Natural killer cell (primary cell): ENCODE measurements at regions not wholly inside any gene's neighbourhood (a gene's known extent, or its start where the extent isn't known, plus 50 kb on each side); places are given as distances from the start of the nearest gene placed in this dataset.

ENCODE experiments used
- ATAC-seq, 3 donors: fragments of 150-1000 bp in 2 of 3; fragments of 200-7000 bp in 1 of 3; cut with Tn5 transposase; 1 replicate in 1 of 3; 2 replicates in 2 of 3; pipeline ENCODE4 v1.10.0; 2021; ENCODE audit warnings: mild to moderate bottlenecking in 2 of 3, moderate library complexity in 2 of 3
- DNase-seq, 2 donors: peaks; one replicate each; pipeline versions ENCODE4 v3.0.0 to v3.0.0-alpha.2; 2013 to 2021; ENCODE audit warnings: mixed read lengths in 1 of 2
- H3K27ac ChIP-seq: one replicate; pipeline ENCODE4 v1.5.1; 2013; ENCODE audit warnings: mild to moderate bottlenecking, low read length
- H3K27me3 ChIP-seq: one replicate; pipeline ENCODE4 v1.6.1; 2013; ENCODE audit warnings: low read length; ENCODE audit not compliant: control insufficient read depth, insufficient read depth
- H3K36me3 ChIP-seq: one replicate; pipeline ENCODE4 v1.6.1; 2013; ENCODE audit warnings: low read length; ENCODE audit not compliant: control insufficient read depth, insufficient read depth
- H3K4me1 ChIP-seq: one replicate; pipeline ENCODE4 v1.6.1; 2013; ENCODE audit warnings: low read length; ENCODE audit not compliant: control insufficient read depth, insufficient read depth
- H3K4me3 ChIP-seq: one replicate; pipeline ENCODE4 v1.5.1; 2013; ENCODE audit warnings: low read length
- H3K9me3 ChIP-seq: one replicate; pipeline ENCODE4 v1.6.1; 2013; ENCODE audit warnings: low read length; ENCODE audit not compliant: control insufficient read depth, insufficient read depth
- H3K27ac Mint-ChIP-seq, 2 donors: one replicate each; pipeline ENCODE4 v1.8.0; 2022; ENCODE audit warnings: mild to moderate bottlenecking in 2 of 2, mixed read lengths in 2 of 2, moderate library complexity in 1 of 2
- H3K27me3 Mint-ChIP-seq, 2 donors: one replicate each; pipeline ENCODE4 v1.8.0; 2022; ENCODE audit warnings: low read depth in 2 of 2, mixed read lengths in 2 of 2
- H3K36me3 Mint-ChIP-seq: one replicate; pipeline ENCODE4 v1.8.0; 2022; ENCODE audit warnings: mixed read lengths
- H3K4me1 Mint-ChIP-seq, 2 donors: one replicate each; pipeline ENCODE4 v1.8.0; 2022; ENCODE audit warnings: mixed read lengths in 2 of 2
- H3K4me3 Mint-ChIP-seq: one replicate; pipeline ENCODE4 v1.8.0; 2022; ENCODE audit warnings: mild to moderate bottlenecking, moderate library complexity, mixed read lengths
- H3K9me3 Mint-ChIP-seq, 2 donors: one replicate each; pipeline ENCODE4 v1.8.0; 2022; ENCODE audit warnings: mixed read lengths in 2 of 2
- WGBS: methylation state at CpG from one replicate; pipeline ENCODE4 v1.1.7; 2013; ENCODE audit warnings: missing lambda C conversion rate; ENCODE audit not compliant: insufficient coverage; 5-methylcytosine and 5-hydroxymethylcytosine counted together
- intact Hi-C: fragments of 100-400 bp; cut with micrococcal nuclease; formaldehyde crosslinking; loops from one replicate; pipeline ENCODE4 v1.14.2; 2022
- TF ChIP-seq, protein P1 (sequence below): fragments of 200-600 bp; IDR thresholded peaks from one replicate; pipeline ENCODE4 v1.8.0; 2022; ENCODE audit warnings: antibody characterized with exemption

DNA sequence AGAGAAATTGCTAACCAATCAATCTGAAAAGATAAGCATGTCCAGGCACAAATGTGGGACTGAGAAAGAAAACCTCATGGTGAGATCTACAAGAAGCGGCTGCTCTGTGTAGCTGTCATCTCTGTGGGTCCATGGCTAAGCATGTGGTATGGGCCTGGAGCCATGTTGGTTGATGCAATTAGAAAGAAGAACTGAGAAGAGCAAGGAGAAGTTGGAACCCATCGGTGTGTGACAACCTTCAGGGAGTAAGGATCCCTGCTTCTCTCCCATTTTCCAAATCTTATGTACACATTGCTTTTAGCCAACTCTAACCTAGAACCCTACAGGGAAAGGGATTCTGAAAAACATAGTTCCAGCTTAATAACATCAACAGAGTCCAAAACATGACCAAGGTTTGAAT is 890.2 kb downstream of the FSTL5 start:
- H3K27me3 Mint-ChIP-seq = no peaks in the 10 kb centered on the region
- H3K27ac ChIP-seq = no peak overlapping the region
- no peaks in the 10 kb centered on the region for H3K36me3 ChIP-seq
- no peaks in the 10 kb centered on the region for H3K4me1 ChIP-seq
- no peak for ATAC-seq
- peaks cover 15 to 20% of the 10 kb centered on the region in 2 donors for H3K9me3 Mint-ChIP-seq
- no peak overlapping the region for H3K4me3 ChIP-seq
- H3K36me3 Mint-ChIP-seq = peaks cover 21% of the 10 kb centered on the region
- intact Hi-C loops = no loop called here
- no peak overlapping the region for H3K4me3 Mint-ChIP-seq
- no peaks in the 10 kb centered on the region for H3K4me1 Mint-ChIP-seq
- no peak overlapping the region for H3K27ac Mint-ChIP-seq
- no peak for DNase-seq
- 96% methylated on average over 2 of the region's 2 CpGs for WGBS
- TF ChIP-seq, protein P1, sequence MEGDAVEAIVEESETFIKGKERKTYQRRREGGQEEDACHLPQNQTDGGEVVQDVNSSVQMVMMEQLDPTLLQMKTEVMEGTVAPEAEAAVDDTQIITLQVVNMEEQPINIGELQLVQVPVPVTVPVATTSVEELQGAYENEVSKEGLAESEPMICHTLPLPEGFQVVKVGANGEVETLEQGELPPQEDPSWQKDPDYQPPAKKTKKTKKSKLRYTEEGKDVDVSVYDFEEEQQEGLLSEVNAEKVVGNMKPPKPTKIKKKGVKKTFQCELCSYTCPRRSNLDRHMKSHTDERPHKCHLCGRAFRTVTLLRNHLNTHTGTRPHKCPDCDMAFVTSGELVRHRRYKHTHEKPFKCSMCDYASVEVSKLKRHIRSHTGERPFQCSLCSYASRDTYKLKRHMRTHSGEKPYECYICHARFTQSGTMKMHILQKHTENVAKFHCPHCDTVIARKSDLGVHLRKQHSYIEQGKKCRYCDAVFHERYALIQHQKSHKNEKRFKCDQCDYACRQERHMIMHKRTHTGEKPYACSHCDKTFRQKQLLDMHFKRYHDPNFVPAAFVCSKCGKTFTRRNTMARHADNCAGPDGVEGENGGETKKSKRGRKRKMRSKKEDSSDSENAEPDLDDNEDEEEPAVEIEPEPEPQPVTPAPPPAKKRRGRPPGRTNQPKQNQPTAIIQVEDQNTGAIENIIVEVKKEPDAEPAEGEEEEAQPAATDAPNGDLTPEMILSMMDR = no peak
- no peaks in the 10 kb centered on the region for H3K27me3 ChIP-seq
- peaks cover 3% of the 10 kb centered on the region for H3K9me3 ChIP-seq

DNA sequence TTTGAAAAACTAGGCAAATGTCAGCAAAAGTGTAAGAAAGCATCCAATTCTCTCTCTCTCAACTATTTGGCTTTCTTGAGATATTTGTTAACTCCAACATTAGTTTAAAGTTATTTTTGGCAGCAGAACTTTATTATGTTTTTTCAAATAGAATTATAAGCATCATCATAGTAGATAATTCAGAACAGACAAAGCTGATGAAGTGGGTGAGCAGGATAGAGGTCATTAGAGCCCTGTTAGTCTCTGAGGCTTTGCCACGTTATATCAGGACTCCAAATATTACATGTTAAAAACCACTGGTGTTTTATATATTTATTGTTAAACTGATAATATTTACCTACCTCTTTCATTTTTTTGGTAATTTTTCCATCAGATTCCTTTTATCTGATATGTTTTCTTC is 903.0 kb downstream of the FSTL5 start:
- ATAC-seq = no peak
- no peak for DNase-seq
- H3K36me3 Mint-ChIP-seq = peaks cover 26% of the 10 kb centered on the region
- no peak overlapping the region for H3K27ac ChIP-seq
- no peaks in the 10 kb centered on the region for H3K4me1 ChIP-seq
- WGBS = no CpG with 5 or more reads among the region's 1 CpG
- H3K36me3 ChIP-seq = no peaks in the 10 kb centered on the region
- intact Hi-C loops = no loop called here
- no peaks in the 10 kb centered on the region for H3K27me3 Mint-ChIP-seq
- H3K4me3 Mint-ChIP-seq = no peak overlapping the region
- H3K4me1 Mint-ChIP-seq = no peaks in the 10 kb centered on the region
- peaks cover 28 to 39% of the 10 kb centered on the region in 2 donors for H3K9me3 Mint-ChIP-seq
- H3K9me3 ChIP-seq = peaks cover 15% of the 10 kb centered on the region
- no peak overlapping the region for H3K27ac Mint-ChIP-seq
- no peak overlapping the region for H3K4me3 ChIP-seq
- TF ChIP-seq, protein P1 = no peak
- H3K27me3 ChIP-seq = no peaks in the 10 kb centered on the region

GRCh38 chr4:161256716-161257115 is 907.1 kb downstream of the FSTL5 start:
- intact Hi-C loops = no loop called here
- no peak for DNase-seq
- H3K4me1 Mint-ChIP-seq = no peaks in the 10 kb centered on the region

DNA sequence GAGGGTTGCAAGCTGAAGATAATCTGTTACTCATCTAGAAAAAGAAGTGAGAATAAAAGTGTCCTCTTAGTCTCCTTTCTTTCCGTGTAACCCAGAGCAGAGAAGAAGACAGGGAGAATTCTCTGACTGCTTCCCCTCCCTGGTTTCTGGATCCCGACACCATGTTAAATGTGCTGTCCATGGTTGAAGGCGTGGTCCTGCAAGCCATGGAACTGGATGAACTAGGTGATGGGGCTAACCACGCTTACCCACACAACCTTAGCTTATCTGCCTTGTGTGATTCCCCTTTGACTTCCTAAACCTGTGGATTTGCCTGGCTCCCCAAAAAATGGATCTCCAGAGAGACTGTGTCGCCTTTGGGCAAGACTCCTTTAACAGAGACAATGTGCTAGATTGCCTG is 907.6 kb downstream of the FSTL5 start:
- no peak overlapping the region for H3K4me3 Mint-ChIP-seq
- intact Hi-C loops = no loop called here
- H3K27ac Mint-ChIP-seq = no peak overlapping the region
- ATAC-seq = no peak
- Histone ChIP-seq H3K27ac (no peak overlapping the region), H3K9me3 (peaks cover 24% of the 10 kb centered on the region), H3K4me3 (no peak overlapping the region), H3K36me3 (no peaks in the 10 kb centered on the region), H3K27me3 (no peaks in the 10 kb centered on the region), H3K4me1 (no peaks in the 10 kb centered on the region)
- peaks cover 14% of the 10 kb centered on the region for H3K36me3 Mint-ChIP-seq
- H3K27me3 Mint-ChIP-seq = no peaks in the 10 kb centered on the region
- peaks cover 24 to 39% of the 10 kb centered on the region in 2 donors for H3K9me3 Mint-ChIP-seq
- 83% methylated on average over 5 of the region's 5 CpGs for WGBS
- TF ChIP-seq, protein P1 = no peak
- no peak for DNase-seq
- no peaks in the 10 kb centered on the region for H3K4me1 Mint-ChIP-seq

More at GRCh38 chr4:161256716-161257115, 907.1 kb downstream of the FSTL5 start:
- Mint-ChIP-seq H3K4me3 (no peak overlapping the region), H3K27me3 (no peaks in the 10 kb centered on the region), H3K27ac (no peak overlapping the region), H3K36me3 (peaks cover 14% of the 10 kb centered on the region), H3K9me3 (peaks cover 20 to 35% of the 10 kb centered on the region in 2 donors)
- Histone ChIP-seq H3K4me3 (no peak overlapping the region), H3K36me3 (no peaks in the 10 kb centered on the region), H3K27me3 (no peaks in the 10 kb centered on the region), H3K27ac (no peak overlapping the region), H3K4me1 (no peaks in the 10 kb centered on the region), H3K9me3 (peaks cover 24% of the 10 kb centered on the region)
- 94% methylated on average over 4 of the region's 4 CpGs for WGBS
- TF ChIP-seq, protein P1 = no peak
- ATAC-seq = no peak
